Peyer's patch (tissue), 4 donors: ENCODE measurements at regions not wholly inside any gene's neighbourhood (a gene's known extent, or its start where the extent isn't known, plus 50 kb on each side); places are given as distances from the start of the nearest gene placed in this dataset.

Experiments used
- DNase-seq, 3 donors: peaks; one replicate each; pipeline ENCODE4 v3.0.0-alpha.2; 2017 to 2019
- H3K27ac ChIP-seq, 4 donors: fragments of 200-600 bp; sonication (generic); one replicate each; pipeline ENCODE4 v1.5.1; 2016 to 2019
- H3K27me3 ChIP-seq, 2 donors: fragments of 200-600 bp; sonication (generic); one replicate each; pipeline ENCODE4 v1.5.1; 2019
- H3K36me3 ChIP-seq, 3 donors: fragments of 200-600 bp; sonication (generic); one replicate each; pipeline ENCODE4 v1.5.1; 2016 to 2019
- H3K4me1 ChIP-seq, 4 donors: fragments of 200-600 bp; sonication (generic); one replicate each; pipeline ENCODE4 v1.5.1; 2016 to 2019
- H3K4me3 ChIP-seq, 4 donors: fragments of 200-600 bp; sonication (generic); 1 replicate in 3 of 4; 2 replicates in 1 of 4; pipeline ENCODE4 v1.5.1; 2016 to 2019; ENCODE audit warnings: mild to moderate bottlenecking in 1 of 4
- H3K9me3 ChIP-seq, 4 donors: fragments of 200-600 bp; sonication (generic); one replicate each; pipeline ENCODE4 v1.5.1; 2016 to 2019; ENCODE audit warnings: mild to moderate bottlenecking in 1 of 4
- POLR2A ChIP-seq, 2 donors: fragments of 450-650 bp; IDR thresholded peaks; one replicate each; pipeline ENCODE4 v1.5.1; 2017; ENCODE audit warnings: antibody characterized with exemption in 2 of 2, mild to moderate bottlenecking in 2 of 2, moderate library complexity in 2 of 2
- TF ChIP-seq, protein P1 (sequence below), 6 experiments: fragments of 450-650 bp in 4 of 6; fragments of 200-600 bp in 2 of 6; sonication (generic) in 1 of 6; IDR thresholded peaks; one replicate each; pipeline ENCODE4 v1.5.1; 2017 to 2019; ENCODE audit warnings: antibody characterized with exemption in 6 of 6, mild to moderate bottlenecking in 3 of 6, moderate library complexity in 1 of 6

DNA sequence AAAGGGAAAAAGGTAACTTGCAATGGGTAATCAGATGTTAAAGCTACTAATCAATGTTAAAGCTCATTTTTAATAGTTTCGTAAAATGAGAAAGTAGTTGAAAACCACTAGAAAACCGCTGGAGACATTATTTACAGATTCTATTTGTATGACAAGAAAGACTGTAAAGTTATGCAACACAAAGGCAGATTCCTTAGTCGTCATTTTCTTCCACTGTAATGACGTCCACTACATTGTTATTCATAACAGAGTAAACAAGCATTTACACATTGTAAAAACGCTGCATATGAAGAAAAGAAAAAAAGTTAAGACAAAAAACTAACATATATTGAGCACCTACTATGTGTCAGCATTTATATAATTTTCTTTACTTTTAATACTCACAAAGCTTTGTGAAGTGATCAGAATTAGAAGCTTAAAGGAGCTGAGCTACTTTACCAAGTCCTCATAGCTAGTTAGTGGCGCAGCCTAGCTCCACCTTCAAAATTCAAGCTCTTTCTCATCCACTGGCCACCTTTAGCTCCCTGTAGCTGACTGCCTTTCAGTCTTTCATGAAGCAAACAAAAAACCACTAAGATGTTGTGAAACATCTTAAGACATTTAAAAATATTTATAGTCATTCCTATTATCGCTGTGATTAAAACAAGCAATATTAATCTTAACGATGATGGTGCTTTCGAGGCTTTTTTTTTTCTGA is 100.1 kb upstream of the CDIN1 start:
- no peaks in the 10 kb centered on the region for H3K9me3 ChIP-seq
- H3K36me3 ChIP-seq = no peaks in the 10 kb centered on the region
- TF ChIP-seq, protein P1, sequence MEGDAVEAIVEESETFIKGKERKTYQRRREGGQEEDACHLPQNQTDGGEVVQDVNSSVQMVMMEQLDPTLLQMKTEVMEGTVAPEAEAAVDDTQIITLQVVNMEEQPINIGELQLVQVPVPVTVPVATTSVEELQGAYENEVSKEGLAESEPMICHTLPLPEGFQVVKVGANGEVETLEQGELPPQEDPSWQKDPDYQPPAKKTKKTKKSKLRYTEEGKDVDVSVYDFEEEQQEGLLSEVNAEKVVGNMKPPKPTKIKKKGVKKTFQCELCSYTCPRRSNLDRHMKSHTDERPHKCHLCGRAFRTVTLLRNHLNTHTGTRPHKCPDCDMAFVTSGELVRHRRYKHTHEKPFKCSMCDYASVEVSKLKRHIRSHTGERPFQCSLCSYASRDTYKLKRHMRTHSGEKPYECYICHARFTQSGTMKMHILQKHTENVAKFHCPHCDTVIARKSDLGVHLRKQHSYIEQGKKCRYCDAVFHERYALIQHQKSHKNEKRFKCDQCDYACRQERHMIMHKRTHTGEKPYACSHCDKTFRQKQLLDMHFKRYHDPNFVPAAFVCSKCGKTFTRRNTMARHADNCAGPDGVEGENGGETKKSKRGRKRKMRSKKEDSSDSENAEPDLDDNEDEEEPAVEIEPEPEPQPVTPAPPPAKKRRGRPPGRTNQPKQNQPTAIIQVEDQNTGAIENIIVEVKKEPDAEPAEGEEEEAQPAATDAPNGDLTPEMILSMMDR (IDR thresholded peaks at IDR 0.05) = no peak
- no peak for TF ChIP-seq POLR2A (IDR thresholded peaks at IDR 0.05)
- no peaks in the 10 kb centered on the region for H3K4me1 ChIP-seq
- H3K27ac ChIP-seq = no peak overlapping the region
- H3K27me3 ChIP-seq = no peaks in the 10 kb centered on the region
- DNase-seq = no peak
- no peak overlapping the region for H3K4me3 ChIP-seq

DNA sequence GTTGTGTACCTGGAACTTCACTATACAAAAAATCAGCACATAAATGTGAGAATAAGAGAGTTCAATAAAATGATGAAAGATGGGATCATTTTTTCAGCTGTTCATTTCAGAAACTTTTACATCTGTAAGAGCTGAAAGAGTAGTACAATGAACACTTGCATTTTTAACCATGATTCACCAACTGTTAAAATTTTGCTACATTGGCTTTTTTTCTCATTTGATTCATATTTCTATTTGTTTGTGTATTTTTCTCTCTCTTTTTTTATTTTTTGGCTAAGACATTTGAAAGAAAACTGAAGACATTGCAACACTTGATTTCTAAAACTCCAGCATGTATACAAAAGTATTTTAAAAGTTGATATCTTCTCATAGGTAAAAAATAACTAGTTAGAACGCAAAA is 98.3 kb upstream of the CDIN1 start:
- no peak for TF ChIP-seq POLR2A (IDR thresholded peaks at IDR 0.05)
- TF ChIP-seq, protein P1 (IDR thresholded peaks at IDR 0.05) = no peak
- Histone ChIP-seq H3K27me3 (no peaks in the 10 kb centered on the region), H3K9me3 (no peaks in the 10 kb centered on the region), H3K4me3 (no peak overlapping the region), H3K27ac (no peak overlapping the region), H3K4me1 (no peaks in the 10 kb centered on the region), H3K36me3 (no peaks in the 10 kb centered on the region)
- DNase-seq = no peak

DNA sequence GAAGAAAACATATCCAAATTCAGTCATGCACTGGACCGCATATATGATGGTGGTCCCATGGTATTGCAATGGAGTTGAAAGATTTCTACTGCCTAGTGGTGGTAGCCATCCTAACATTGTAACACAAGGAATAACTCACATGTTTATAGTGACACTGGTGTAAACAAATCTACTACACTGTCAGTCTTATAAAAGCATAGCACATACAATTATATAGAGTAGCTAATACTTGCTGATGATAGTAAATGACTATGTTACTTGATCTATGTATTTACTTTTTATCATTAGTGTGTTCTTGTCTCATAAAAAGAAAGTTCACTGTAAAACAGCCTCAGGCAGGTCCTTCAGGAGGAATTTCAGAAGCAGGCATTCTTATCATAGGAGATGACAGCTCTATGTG is 96.0 kb upstream of the CDIN1 start:
- Histone ChIP-seq H3K27ac (no peak overlapping the region), H3K27me3 (no peaks in the 10 kb centered on the region), H3K9me3 (no peaks in the 10 kb centered on the region), H3K4me1 (no peaks in the 10 kb centered on the region), H3K4me3 (no peak overlapping the region), H3K36me3 (no peaks in the 10 kb centered on the region)
- TF ChIP-seq POLR2A (IDR thresholded peaks at IDR 0.05) = no peak
- TF ChIP-seq, protein P1 (IDR thresholded peaks at IDR 0.05) = no peak
- DNase-seq = no peak

DNA sequence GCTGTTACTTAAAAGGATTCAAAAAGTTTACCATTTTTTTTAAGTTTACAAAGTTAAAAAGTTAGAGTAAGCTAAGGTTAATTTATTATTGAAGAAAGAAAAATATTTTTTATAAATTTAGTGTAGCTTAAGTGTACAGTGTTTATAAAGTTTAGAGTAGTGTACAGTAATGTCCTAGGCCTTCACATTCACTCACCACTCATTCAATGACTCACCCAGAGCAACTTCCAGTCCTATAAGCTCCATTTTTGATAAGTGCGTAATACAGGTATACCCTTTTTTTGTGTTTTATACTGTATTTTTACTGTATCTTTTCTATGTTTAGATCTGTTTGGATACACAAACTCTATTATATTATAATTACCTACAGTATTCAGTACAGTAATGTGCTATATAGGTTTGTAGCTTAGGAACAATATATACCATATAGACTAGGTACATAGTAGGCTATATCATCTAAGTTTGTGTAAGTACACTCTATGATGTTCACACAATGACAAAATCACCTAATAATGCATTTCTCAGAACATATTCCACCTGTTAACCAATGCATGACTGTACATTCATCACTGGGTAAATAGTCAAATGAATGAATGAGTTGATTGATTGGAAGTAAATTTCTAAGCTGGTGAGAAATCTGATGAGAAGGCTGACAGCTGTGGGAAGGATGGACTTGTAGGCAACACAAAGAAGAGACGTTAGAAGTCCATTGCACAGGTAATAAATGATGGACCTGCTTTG is 95.2 kb upstream of the CDIN1 start:
- no peak for DNase-seq
- H3K4me1 ChIP-seq = no peaks in the 10 kb centered on the region
- H3K4me3 ChIP-seq = no peak overlapping the region
- no peak for TF ChIP-seq POLR2A (IDR thresholded peaks at IDR 0.05)
- TF ChIP-seq, protein P1 (IDR thresholded peaks at IDR 0.05) = no peak
- no peaks in the 10 kb centered on the region for H3K27me3 ChIP-seq
- no peaks in the 10 kb centered on the region for H3K36me3 ChIP-seq
- H3K9me3 ChIP-seq = no peaks in the 10 kb centered on the region
- no peak overlapping the region for H3K27ac ChIP-seq

DNA sequence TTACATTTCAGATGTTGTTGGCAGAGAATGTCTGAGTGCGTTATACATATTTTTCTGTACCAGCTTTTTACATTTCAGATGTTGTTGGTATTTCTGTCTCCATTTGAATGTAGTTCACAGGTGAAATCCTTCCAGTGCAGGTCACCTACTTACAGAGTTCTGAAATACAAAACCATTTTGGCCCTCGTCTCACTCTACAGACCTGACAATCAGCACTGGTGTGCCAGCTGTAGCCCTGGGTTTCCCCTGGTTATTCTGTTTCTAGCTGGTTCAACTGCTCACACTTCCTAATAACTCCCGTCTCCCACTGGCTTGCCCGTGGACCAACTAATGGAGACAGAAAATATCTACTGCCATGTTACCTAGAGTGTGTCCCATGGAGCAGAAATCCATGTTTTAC is 87.5 kb upstream of the CDIN1 start:
- H3K27ac ChIP-seq = no peak overlapping the region
- H3K4me1 ChIP-seq = no peaks in the 10 kb centered on the region
- no peaks in the 10 kb centered on the region for H3K9me3 ChIP-seq
- H3K4me3 ChIP-seq = no peak overlapping the region
- H3K27me3 ChIP-seq = no peaks in the 10 kb centered on the region
- DNase-seq = no peak
- TF ChIP-seq POLR2A (IDR thresholded peaks at IDR 0.05) = no peak
- no peaks in the 10 kb centered on the region for H3K36me3 ChIP-seq

DNA sequence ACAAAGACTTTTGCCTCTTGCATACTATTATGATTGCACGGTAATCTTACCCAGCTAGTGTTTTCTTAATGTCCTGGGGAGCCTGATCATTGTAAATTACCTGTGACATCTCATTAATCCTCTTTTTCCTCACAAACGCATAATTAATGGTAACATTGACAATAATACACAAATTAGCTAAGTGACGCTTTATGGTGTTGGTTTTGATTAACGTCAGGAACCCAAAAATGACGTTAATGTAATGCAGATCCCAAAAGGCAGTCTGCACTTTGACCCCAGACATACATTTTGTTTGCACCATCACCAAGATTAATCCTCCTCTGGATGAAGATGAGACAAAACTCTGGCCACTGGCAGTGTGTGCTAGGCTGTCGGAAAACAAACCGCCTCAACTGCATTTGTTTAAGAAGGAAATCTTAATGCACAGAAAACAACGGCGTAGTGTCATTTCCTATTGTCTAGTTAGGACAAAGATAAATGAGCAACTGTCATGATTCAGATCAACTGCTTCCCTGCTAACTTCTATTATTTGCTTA is 83.9 kb upstream of the CDIN1 start:
- no peaks in the 10 kb centered on the region for H3K9me3 ChIP-seq
- no peak for DNase-seq
- no peaks in the 10 kb centered on the region for H3K4me1 ChIP-seq
- no peak overlapping the region for H3K27ac ChIP-seq
- TF ChIP-seq, protein P1 (IDR thresholded peaks at IDR 0.05) = no peak
- TF ChIP-seq POLR2A (IDR thresholded peaks at IDR 0.05) = no peak
- H3K27me3 ChIP-seq = no peaks in the 10 kb centered on the region
- H3K4me3 ChIP-seq = no peak overlapping the region
- no peaks in the 10 kb centered on the region for H3K36me3 ChIP-seq
